RWPE2 (cell line): ENCODE measurements at regions not wholly inside any gene's neighbourhood (a gene's known extent, or its start where the extent isn't known, plus 50 kb on each side); places are given as distances from the start of the nearest gene placed in this dataset.

Source experiments
- ATAC-seq: fragments of 200-7000 bp; cut with Tn5 transposase; 3 replicates; pipeline ENCODE4 v1.9.1; 2021; ENCODE audit warnings: low read depth
- DNase-seq: peaks from one replicate; pipeline ENCODE4 v3.0.0-alpha.2; 2020; ENCODE audit warnings: low spot score
- H3K27ac ChIP-seq: fragments of 450-650 bp; 2 replicates; pipeline ENCODE4 v1.5.1; 2017; ENCODE audit warnings: mild to moderate bottlenecking; ENCODE audit not compliant: poor library complexity, severe bottlenecking
- H3K27me3 ChIP-seq: fragments of 250-450 bp; sonication (Bioruptor Pico); 2 replicates; pipeline ENCODE4 v1.5.1; 2021; ENCODE audit warnings: mild to moderate bottlenecking, moderate library complexity; ENCODE audit not compliant: insufficient read depth, poor library complexity, severe bottlenecking
- H3K36me3 ChIP-seq: fragments of 250-450 bp; sonication (Bioruptor Pico); 2 replicates; pipeline ENCODE4 v1.5.1; 2020; ENCODE audit warnings: low read depth, mild to moderate bottlenecking, moderate library complexity
- H3K4me1 ChIP-seq: fragments of 250-450 bp; sonication (Bioruptor Pico); 2 replicates; pipeline ENCODE4 v1.5.1; 2021; ENCODE audit warnings: mild to moderate bottlenecking, moderate library complexity; ENCODE audit not compliant: insufficient read depth, poor library complexity, severe bottlenecking
- H3K4me3 ChIP-seq: fragments of 250-450 bp; sonication (Bioruptor Pico); 2 replicates; pipeline ENCODE4 v1.5.1; 2021; ENCODE audit warnings: mild to moderate bottlenecking, moderate library complexity; ENCODE audit not compliant: severe bottlenecking
- H3K9me3 ChIP-seq: fragments of 250-450 bp; sonication (Bioruptor Pico); 2 replicates; pipeline ENCODE4 v1.5.1; 2021; ENCODE audit warnings: mild to moderate bottlenecking, moderate library complexity; ENCODE audit not compliant: severe bottlenecking
- TF ChIP-seq, protein P1 (sequence below): fragments of 450-650 bp; IDR thresholded peaks from one replicate; pipeline ENCODE4 v1.5.1; 2017; ENCODE audit warnings: mild to moderate bottlenecking, moderate library complexity; ENCODE audit not compliant: poor library complexity, severe bottlenecking

- Histone ChIP-seq H3K4me1 (no peaks in the 10 kb centered on the region), H3K27ac (no peak overlapping the region), H3K36me3 (no peaks in the 10 kb centered on the region), H3K9me3 (no peaks in the 10 kb centered on the region), H3K4me3 (no peak overlapping the region), H3K27me3 (no peaks in the 10 kb centered on the region)
- ATAC-seq (no peak), DNase-seq (no peak)
- TF ChIP-seq, protein P1, sequence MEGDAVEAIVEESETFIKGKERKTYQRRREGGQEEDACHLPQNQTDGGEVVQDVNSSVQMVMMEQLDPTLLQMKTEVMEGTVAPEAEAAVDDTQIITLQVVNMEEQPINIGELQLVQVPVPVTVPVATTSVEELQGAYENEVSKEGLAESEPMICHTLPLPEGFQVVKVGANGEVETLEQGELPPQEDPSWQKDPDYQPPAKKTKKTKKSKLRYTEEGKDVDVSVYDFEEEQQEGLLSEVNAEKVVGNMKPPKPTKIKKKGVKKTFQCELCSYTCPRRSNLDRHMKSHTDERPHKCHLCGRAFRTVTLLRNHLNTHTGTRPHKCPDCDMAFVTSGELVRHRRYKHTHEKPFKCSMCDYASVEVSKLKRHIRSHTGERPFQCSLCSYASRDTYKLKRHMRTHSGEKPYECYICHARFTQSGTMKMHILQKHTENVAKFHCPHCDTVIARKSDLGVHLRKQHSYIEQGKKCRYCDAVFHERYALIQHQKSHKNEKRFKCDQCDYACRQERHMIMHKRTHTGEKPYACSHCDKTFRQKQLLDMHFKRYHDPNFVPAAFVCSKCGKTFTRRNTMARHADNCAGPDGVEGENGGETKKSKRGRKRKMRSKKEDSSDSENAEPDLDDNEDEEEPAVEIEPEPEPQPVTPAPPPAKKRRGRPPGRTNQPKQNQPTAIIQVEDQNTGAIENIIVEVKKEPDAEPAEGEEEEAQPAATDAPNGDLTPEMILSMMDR: no peak
These were observed 243.3 kb downstream of the SEC61B start for GRCh38 chr9:99465231-99465907.

GRCh38 chr9:99466104-99466503 lies 244.0 kb downstream of the SEC61B start:
- Histone ChIP-seq H3K9me3 (no peaks in the 10 kb centered on the region), H3K4me1 (no peaks in the 10 kb centered on the region), H3K4me3 (no peak overlapping the region), H3K27ac (no peak overlapping the region), H3K27me3 (no peaks in the 10 kb centered on the region), H3K36me3 (no peaks in the 10 kb centered on the region)
- TF ChIP-seq, protein P1: no peak
- ATAC-seq: no peak
- no peak for DNase-seq

DNA sequence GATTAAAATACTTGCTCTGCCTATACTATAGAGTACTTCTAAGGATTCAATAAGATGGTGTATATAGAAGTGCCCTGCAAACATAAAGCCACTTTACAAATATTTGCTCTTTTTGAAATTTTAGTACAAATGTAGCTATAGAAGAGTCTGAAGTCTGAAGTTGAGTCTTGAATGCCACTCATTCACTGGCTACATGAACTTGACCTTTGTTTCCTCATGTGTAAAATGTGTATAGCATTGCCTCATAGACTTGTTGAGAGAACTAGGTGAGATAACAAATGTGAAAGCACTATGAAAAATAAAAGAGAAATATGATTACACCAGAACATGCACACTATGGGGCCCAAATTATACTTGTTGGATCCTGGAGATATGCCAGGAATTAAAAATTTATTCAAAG lies 244.7 kb downstream of the SEC61B start:
- Histone ChIP-seq H3K4me1 (no peaks in the 10 kb centered on the region), H3K27me3 (no peaks in the 10 kb centered on the region), H3K36me3 (no peaks in the 10 kb centered on the region), H3K27ac (no peak overlapping the region), H3K9me3 (no peaks in the 10 kb centered on the region), H3K4me3 (no peak overlapping the region)
- TF ChIP-seq, protein P1: no peak
- ATAC-seq (no peak), DNase-seq (no peak)

GRCh38 chr9:99471033-99471432 lies 249.0 kb downstream of the SEC61B start:
- DNase-seq (no peak), ATAC-seq (no peak)
- Histone ChIP-seq H3K27me3 (no peaks in the 10 kb centered on the region), H3K4me1 (no peaks in the 10 kb centered on the region), H3K27ac (no peak overlapping the region), H3K9me3 (no peaks in the 10 kb centered on the region), H3K36me3 (no peaks in the 10 kb centered on the region), H3K4me3 (no peak overlapping the region)
- TF ChIP-seq, protein P1: no peak

DNA sequence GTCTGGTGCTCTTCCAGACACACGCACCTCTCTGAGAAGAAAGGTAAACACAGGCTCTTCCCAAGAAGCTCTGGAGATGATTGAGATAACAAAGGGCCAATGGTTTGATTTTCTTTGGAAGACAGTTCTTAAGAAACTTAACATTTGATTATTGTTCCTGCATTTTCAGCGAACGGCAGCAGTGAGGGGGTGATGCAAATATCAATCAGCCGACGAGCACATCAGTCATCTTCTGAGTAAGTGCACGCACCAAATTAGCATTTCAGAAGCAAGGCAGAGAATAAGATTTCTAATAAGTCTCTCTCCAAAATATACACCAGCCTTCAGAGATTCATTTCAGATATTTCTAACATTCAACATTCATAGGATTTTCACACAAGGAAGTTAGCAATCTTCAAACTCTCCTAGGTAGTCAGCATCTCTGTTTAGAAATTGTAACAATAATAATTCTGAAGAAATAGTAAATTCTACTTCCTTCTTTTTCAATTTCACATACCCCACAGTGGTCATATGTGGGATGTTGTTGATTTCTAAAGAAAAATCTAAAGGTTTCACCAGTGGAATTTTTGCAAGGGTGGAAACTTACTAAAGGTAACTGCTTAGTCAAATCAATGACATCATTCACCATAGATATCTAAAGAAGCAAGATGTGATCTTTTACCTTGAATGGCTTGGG lies 250.3 kb downstream of the SEC61B start:
- no peaks in the 10 kb centered on the region for H3K4me1 ChIP-seq
- H3K9me3 ChIP-seq: no peaks in the 10 kb centered on the region
- H3K27ac ChIP-seq: no peak overlapping the region
- no peaks in the 10 kb centered on the region for H3K27me3 ChIP-seq
- no peak overlapping the region for H3K4me3 ChIP-seq
- TF ChIP-seq, protein P1: no peak
- H3K36me3 ChIP-seq: no peaks in the 10 kb centered on the region
- ATAC-seq (no peak), DNase-seq (no peak)
